ENCODE measurements at regions not wholly inside any gene's neighbourhood (a gene's known extent, or its start where the extent isn't known, plus 50 kb on each side); places are given as distances from the start of the nearest gene placed in this dataset.

- no CpG with 5 or more reads among the region's 3 CpGs for WGBS (ENCODE audit: insufficient coverage)
- intact Hi-C loops (cut with micrococcal nuclease): no loop called here
- no peak overlapping the region for H3K27ac ChIP-seq (ENCODE audit: low read depth in 1 of 2, low read length in 2 of 2)
- Mint-ChIP-seq H3K4me3 (no peak overlapping the region), H3K27me3 (ENCODE audit: low read depth in 3 of 3) (peaks cover 0 to 2% (median 0%) of the 10 kb centered on the region in 3 donors), H3K27ac (no peak overlapping the region), H3K9me3 (peaks cover 0 to 4% (median 1%) of the 10 kb centered on the region in 7 donors), H3K4me1 (no peaks in the 10 kb centered on the region), H3K36me3 (no peaks in the 10 kb centered on the region)
- no peak overlapping the region for H3K4me3 ChIP-seq (replicated peaks in 1 of 3; ENCODE audit: low read depth in 2 of 3, low read length in 3 of 3)
- H3K4me1 ChIP-seq (ENCODE audit: control insufficient read depth in 1 of 2, insufficient read depth in 2 of 2, low read length in 2 of 2): no peaks in the 10 kb centered on the region
- H3K27me3 ChIP-seq (ENCODE audit: control insufficient read depth in 2 of 2, insufficient read depth in 2 of 2, low read length in 2 of 2): no peaks in the 10 kb centered on the region
- DNase-seq: no peak
- no peak overlapping the region for H2AFZ ChIP-seq (ENCODE audit: insufficient read depth, low read depth, low read length, poor library complexity, severe bottlenecking)
- no peaks in the 10 kb centered on the region for H4K20me1 ChIP-seq (ENCODE audit: insufficient read depth, low read length)
- no peaks in the 10 kb centered on the region for H3K9me3 ChIP-seq (replicated peaks in 1 of 2; ENCODE audit: control insufficient read depth in 1 of 2, insufficient read depth in 1 of 2, low read length in 2 of 2)
- no peak overlapping the region for H3K9ac ChIP-seq (ENCODE audit: insufficient read depth, low read length, poor library complexity, severe bottlenecking)
- no peaks in the 10 kb centered on the region for H3K36me3 ChIP-seq (replicated peaks in 1 of 2; ENCODE audit: control insufficient read depth in 1 of 2, insufficient read depth in 2 of 2, low read length in 2 of 2)
- no peak overlapping the region for H3K4me2 ChIP-seq (replicated peaks; ENCODE audit: extremely low read depth, low read length, poor library complexity, severe bottlenecking)
- no peak for TF ChIP-seq CTCF (IDR thresholded peaks at IDR 0.05)
- H3K79me2 ChIP-seq (ENCODE audit: insufficient read depth, low read length): no peaks in the 10 kb centered on the region
Measured at GRCh38 chr3:144511346-144511745, 539.7 kb downstream of the DIPK2A start.

GRCh38 chr3:144516026-144516425 is 544.4 kb downstream of the DIPK2A start:
- intact Hi-C loops (cut with micrococcal nuclease): no loop called here

More at GRCh38 chr3:144516026-144516425, 544.4 kb downstream of the DIPK2A start:
- H3K9ac ChIP-seq (ENCODE audit: insufficient read depth, low read length, poor library complexity, severe bottlenecking): no peak overlapping the region
- no peaks in the 10 kb centered on the region for H3K4me1 ChIP-seq (ENCODE audit: control insufficient read depth in 1 of 2, insufficient read depth in 2 of 2, low read length in 2 of 2)
- H3K27me3 ChIP-seq (ENCODE audit: control insufficient read depth in 2 of 2, insufficient read depth in 2 of 2, low read length in 2 of 2): no peaks in the 10 kb centered on the region
- H3K4me3 ChIP-seq (replicated peaks in 1 of 3; ENCODE audit: low read depth in 2 of 3, low read length in 3 of 3): no peak overlapping the region
- Mint-ChIP-seq H3K36me3 (no peaks in the 10 kb centered on the region), H3K9me3 (peaks cover 0 to 3% (median 1%) of the 10 kb centered on the region in 7 donors), H3K4me1 (no peaks in the 10 kb centered on the region), H3K27ac (no peak overlapping the region), H3K27me3 (ENCODE audit: low read depth in 3 of 3) (peaks cover 0 to 2% (median 0%) of the 10 kb centered on the region in 3 donors), H3K4me3 (no peak overlapping the region)
- no peak overlapping the region for H3K4me2 ChIP-seq (replicated peaks; ENCODE audit: extremely low read depth, low read length, poor library complexity, severe bottlenecking)
- no peaks in the 10 kb centered on the region for H3K9me3 ChIP-seq (replicated peaks in 1 of 2; ENCODE audit: control insufficient read depth in 1 of 2, insufficient read depth in 1 of 2, low read length in 2 of 2)
- DNase-seq: no peak
- H2AFZ ChIP-seq (ENCODE audit: insufficient read depth, low read depth, low read length, poor library complexity, severe bottlenecking): no peak overlapping the region
- H4K20me1 ChIP-seq (ENCODE audit: insufficient read depth, low read length): no peaks in the 10 kb centered on the region
- H3K79me2 ChIP-seq (ENCODE audit: insufficient read depth, low read length): no peaks in the 10 kb centered on the region
- no peaks in the 10 kb centered on the region for H3K36me3 ChIP-seq (replicated peaks in 1 of 2; ENCODE audit: control insufficient read depth in 1 of 2, insufficient read depth in 2 of 2, low read length in 2 of 2)
- no peak for TF ChIP-seq CTCF (IDR thresholded peaks at IDR 0.05)
- H3K27ac ChIP-seq (ENCODE audit: low read depth in 1 of 2, low read length in 2 of 2): no peak overlapping the region

Data from CD14-positive monocyte (primary cell).